ENCODE measurements at regions not wholly inside any gene's neighbourhood (a gene's known extent, or its start where the extent isn't known, plus 50 kb on each side); places are given as distances from the start of the nearest gene placed in this dataset.

- no peak for TF ChIP-seq Cebpa-rat (IDR thresholded peaks at IDR 0.05)
- Histone ChIP-seq H3K4me2 (no peak overlapping the region), H3K4me1 (no peaks in the 10 kb centered on the region), H3K27me3 (no peaks in the 10 kb centered on the region), H3K4me3 (no peak overlapping the region), H4K20me1 (no peaks in the 10 kb centered on the region), H3K9me3 (replicated peaks in 1 of 11) (no peaks in the 10 kb centered on the region), H3K36me3 (no peaks in the 10 kb centered on the region), H3K27ac (no peak overlapping the region), H3K9ac (no peak overlapping the region)
Observed at GRCh38 chr7:80359029-80359428, 152.8 kb downstream of the GNAT3 start.

DNA sequence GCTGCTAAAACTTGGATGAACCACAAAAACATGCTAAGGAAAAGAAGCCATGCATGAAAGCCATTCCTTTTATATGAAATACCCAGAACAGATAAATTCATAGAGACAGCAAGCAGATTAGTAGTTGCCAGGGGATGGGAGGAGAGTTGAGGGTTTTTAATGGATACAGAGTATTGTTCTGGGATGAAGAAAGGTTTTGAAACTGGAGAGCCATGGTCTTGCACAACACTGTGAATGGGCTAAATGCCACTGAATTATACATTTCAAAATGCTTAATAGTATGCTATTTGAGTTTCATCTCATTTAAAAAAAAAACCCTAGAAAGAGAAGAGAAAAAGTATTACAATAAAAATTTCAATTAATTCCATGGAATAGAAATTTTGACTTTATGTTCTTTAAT, 154.3 kb downstream of the GNAT3 start:
- H3K27ac ChIP-seq, result no peak overlapping the region
- H4K20me1 ChIP-seq, result no peaks in the 10 kb centered on the region
- no peak overlapping the region for H3K4me3 ChIP-seq
- no peaks in the 10 kb centered on the region for H3K27me3 ChIP-seq
- H3K9me3 ChIP-seq (replicated peaks in 1 of 11), result no peaks in the 10 kb centered on the region
- TF ChIP-seq Cebpa-rat (IDR thresholded peaks at IDR 0.05), result no peak
- no peaks in the 10 kb centered on the region for H3K4me1 ChIP-seq
- H3K36me3 ChIP-seq, result no peaks in the 10 kb centered on the region
- no peak overlapping the region for H3K9ac ChIP-seq
- no peak overlapping the region for H3K4me2 ChIP-seq

GRCh38 chr7:80350430-80350829, 161.4 kb downstream of the GNAT3 start:
- Histone ChIP-seq H3K27me3 (no peaks in the 10 kb centered on the region), H4K20me1 (no peaks in the 10 kb centered on the region), H3K4me3 (no peak overlapping the region), H3K9ac (no peak overlapping the region), H3K4me1 (no peaks in the 10 kb centered on the region), H3K4me2 (no peak overlapping the region), H3K36me3 (no peaks in the 10 kb centered on the region), H3K27ac (no peak overlapping the region), H3K9me3 (replicated peaks in 1 of 11) (no peaks in the 10 kb centered on the region)
- no peak for TF ChIP-seq Cebpa-rat (IDR thresholded peaks at IDR 0.05)

DNA sequence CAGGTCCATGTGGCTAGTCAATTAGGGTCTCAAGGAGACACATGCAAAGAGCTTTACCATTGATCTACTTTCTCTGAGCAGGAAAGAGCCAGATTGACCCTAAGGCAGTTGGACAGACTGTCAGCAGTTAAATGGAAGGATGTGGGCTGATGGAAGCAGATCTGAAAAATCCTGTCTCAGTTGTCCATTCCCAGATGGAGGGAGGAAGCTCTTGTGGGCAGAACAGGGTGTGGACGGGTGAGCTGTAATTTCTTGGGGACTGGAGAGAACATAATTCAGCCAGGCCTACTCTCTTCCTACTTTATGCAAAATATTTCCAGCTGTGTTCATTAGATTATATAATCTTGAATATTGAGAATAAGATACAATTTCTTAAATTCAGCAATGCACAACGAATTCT, 163.6 kb downstream of the GNAT3 start:
- H3K27me3 ChIP-seq, result no peaks in the 10 kb centered on the region
- no peak overlapping the region for H3K27ac ChIP-seq
- TF ChIP-seq Cebpa-rat (IDR thresholded peaks at IDR 0.05), result no peak
- no peak overlapping the region for H3K4me3 ChIP-seq
- H3K4me1 ChIP-seq, result no peaks in the 10 kb centered on the region
- no peak overlapping the region for H3K4me2 ChIP-seq
- no peaks in the 10 kb centered on the region for H4K20me1 ChIP-seq
- H3K9ac ChIP-seq, result no peak overlapping the region
- H3K9me3 ChIP-seq (replicated peaks in 1 of 11), result no peaks in the 10 kb centered on the region
- H3K36me3 ChIP-seq, result no peaks in the 10 kb centered on the region

DNA sequence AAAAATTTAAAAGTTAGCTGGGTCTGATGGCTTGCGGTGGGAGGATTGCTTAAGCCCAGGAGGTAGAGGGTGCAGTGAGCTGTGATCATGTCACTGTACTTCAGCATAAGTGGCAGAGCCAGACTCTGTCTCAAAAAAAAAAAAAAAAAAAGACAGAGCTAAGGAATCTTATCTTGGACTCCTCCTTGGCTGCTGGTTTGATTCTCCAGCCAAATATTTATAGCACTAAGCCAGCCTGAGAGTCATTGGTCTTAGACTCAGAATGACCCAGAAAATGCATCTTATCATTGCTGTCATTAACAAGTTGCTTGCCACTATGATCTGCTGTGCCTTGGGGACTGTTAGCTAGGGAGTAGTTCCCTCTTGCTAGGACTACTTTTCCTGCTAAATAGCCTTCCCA, 164.7 kb downstream of the GNAT3 start:
- Histone ChIP-seq H3K4me2 (no peak overlapping the region), H3K9me3 (replicated peaks in 1 of 11) (no peaks in the 10 kb centered on the region), H3K36me3 (no peaks in the 10 kb centered on the region), H4K20me1 (no peaks in the 10 kb centered on the region), H3K4me1 (no peaks in the 10 kb centered on the region), H3K4me3 (no peak overlapping the region), H3K9ac (no peak overlapping the region), H3K27me3 (no peaks in the 10 kb centered on the region), H3K27ac (no peak overlapping the region)
- TF ChIP-seq Cebpa-rat (IDR thresholded peaks at IDR 0.05), result no peak

GRCh38 chr7:80346704-80347103, 165.2 kb downstream of the GNAT3 start:
- Histone ChIP-seq H4K20me1 (no peaks in the 10 kb centered on the region), H3K27me3 (no peaks in the 10 kb centered on the region), H3K4me3 (no peak overlapping the region), H3K4me1 (no peaks in the 10 kb centered on the region), H3K27ac (no peak overlapping the region), H3K4me2 (no peak overlapping the region), H3K9ac (no peak overlapping the region), H3K9me3 (replicated peaks in 1 of 11) (no peaks in the 10 kb centered on the region), H3K36me3 (no peaks in the 10 kb centered on the region)
- no peak for TF ChIP-seq Cebpa-rat (IDR thresholded peaks at IDR 0.05)

DNA sequence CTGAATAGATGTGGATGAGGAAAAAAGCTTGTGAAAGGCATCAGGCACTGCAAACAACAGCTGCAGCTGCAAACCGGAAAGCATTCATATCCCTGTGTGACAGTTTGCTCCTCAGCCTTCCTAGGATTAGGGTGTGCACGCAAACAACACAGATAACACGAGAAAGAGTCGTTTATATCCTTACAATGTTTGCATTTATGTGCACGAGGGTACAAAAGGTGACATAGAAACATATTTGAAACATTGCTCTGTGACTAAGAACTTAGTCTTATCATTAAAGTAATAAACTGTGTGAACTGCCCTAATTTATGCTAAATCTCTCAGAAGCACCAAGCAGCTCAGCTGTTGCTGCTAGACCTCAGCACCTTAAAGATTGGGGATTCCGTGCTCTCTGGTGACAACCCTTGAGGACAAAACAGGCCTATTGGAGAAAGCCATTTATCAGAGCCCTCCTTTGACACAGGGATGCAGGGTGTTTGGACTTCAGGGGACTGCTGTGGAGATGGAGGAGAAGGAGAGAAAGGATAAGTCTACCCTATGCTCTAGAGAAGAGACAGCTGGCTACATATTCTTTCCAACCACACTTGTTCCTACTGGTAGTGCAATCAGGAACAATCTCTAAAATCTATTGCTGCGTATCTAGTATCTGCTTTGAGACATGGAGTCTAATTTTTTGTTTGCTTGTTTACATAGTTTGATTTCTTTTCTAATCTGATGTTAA, 176.2 kb downstream of the GNAT3 start:
- no peak overlapping the region for H3K4me3 ChIP-seq
- no peaks in the 10 kb centered on the region for H4K20me1 ChIP-seq
- H3K36me3 ChIP-seq, result no peaks in the 10 kb centered on the region
- no peak overlapping the region for H3K27ac ChIP-seq
- no peak overlapping the region for H3K9ac ChIP-seq
- no peaks in the 10 kb centered on the region for H3K27me3 ChIP-seq
- TF ChIP-seq Cebpa-rat (IDR thresholded peaks at IDR 0.05), result no peak
- no peaks in the 10 kb centered on the region for H3K9me3 ChIP-seq (replicated peaks in 1 of 11)
- H3K4me1 ChIP-seq, result no peaks in the 10 kb centered on the region
- H3K4me2 ChIP-seq, result no peak overlapping the region

- no peak overlapping the region for H3K4me3 ChIP-seq
- no peaks in the 10 kb centered on the region for H3K4me1 ChIP-seq
- no peaks in the 10 kb centered on the region for H3K9me3 ChIP-seq (replicated peaks in 1 of 11)
- H3K36me3 ChIP-seq, result no peaks in the 10 kb centered on the region
- H3K4me2 ChIP-seq, result no peak overlapping the region
- no peaks in the 10 kb centered on the region for H4K20me1 ChIP-seq
- no peak for TF ChIP-seq Cebpa-rat (IDR thresholded peaks at IDR 0.05)
- no peak overlapping the region for H3K27ac ChIP-seq
- H3K9ac ChIP-seq, result no peak overlapping the region
- no peaks in the 10 kb centered on the region for H3K27me3 ChIP-seq
Observed at GRCh38 chr7:80334908-80335307, 177.0 kb downstream of the GNAT3 start.

GRCh38 chr7:80334196-80334595, 177.7 kb downstream of the GNAT3 start:
- no peak for TF ChIP-seq Cebpa-rat (IDR thresholded peaks at IDR 0.05)
- no peaks in the 10 kb centered on the region for H4K20me1 ChIP-seq
- H3K4me1 ChIP-seq, result no peaks in the 10 kb centered on the region
- no peak overlapping the region for H3K9ac ChIP-seq
- H3K9me3 ChIP-seq (replicated peaks in 1 of 11), result no peaks in the 10 kb centered on the region
- H3K4me2 ChIP-seq, result no peak overlapping the region
- H3K27ac ChIP-seq, result no peak overlapping the region
- H3K27me3 ChIP-seq, result no peaks in the 10 kb centered on the region
- no peaks in the 10 kb centered on the region for H3K36me3 ChIP-seq
- no peak overlapping the region for H3K4me3 ChIP-seq

GRCh38 chr7:80333040-80333439, 178.8 kb downstream of the GNAT3 start:
- no peaks in the 10 kb centered on the region for H3K27me3 ChIP-seq
- H4K20me1 ChIP-seq, result no peaks in the 10 kb centered on the region
- H3K4me1 ChIP-seq, result no peaks in the 10 kb centered on the region
- H3K9ac ChIP-seq, result no peak overlapping the region
- TF ChIP-seq Cebpa-rat (IDR thresholded peaks at IDR 0.05), result no peak
- H3K4me3 ChIP-seq, result no peak overlapping the region
- H3K36me3 ChIP-seq, result no peaks in the 10 kb centered on the region
- no peak overlapping the region for H3K27ac ChIP-seq
- no peak overlapping the region for H3K4me2 ChIP-seq
- H3K9me3 ChIP-seq (replicated peaks in 1 of 11), result no peaks in the 10 kb centered on the region

All from BLaER1 treated with 17β-estradiol and CSF1 and Interleukin-3, amounts not matched to agents 10 nM and 100 nM (cell line).